ENCODE measurements at regions not wholly inside any gene's neighbourhood (a gene's known extent, or its start where the extent isn't known, plus 50 kb on each side); places are given as distances from the start of the nearest gene placed in this dataset.
A peak's percentile ranks its signal among the peaks of the same experiment; 100 is the strongest.
"Not testable (repeated sequence)": the region's sequence is repeated elsewhere in the genome, so short reads cannot be mapped to it uniquely, and the experiment has no call there.

DNA sequence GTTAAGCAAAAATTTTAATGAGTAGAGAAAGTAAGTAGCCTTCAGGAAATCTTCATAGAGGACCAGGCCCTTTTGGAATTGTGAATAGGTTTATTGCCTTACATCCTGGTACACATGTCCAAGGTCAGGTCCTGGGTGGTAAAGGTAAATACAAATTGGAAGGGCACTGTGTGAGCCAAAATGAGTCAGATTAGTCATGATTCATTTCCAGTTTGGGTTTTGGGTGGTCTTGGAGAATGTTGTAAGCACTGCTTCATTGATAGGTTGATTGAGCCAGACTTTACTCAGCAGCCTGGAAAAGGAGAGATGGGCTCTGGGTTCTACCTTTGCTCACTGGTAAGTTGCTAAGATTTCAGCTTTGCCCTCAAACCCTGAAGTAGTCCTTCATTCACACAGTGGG, 82.5 kb upstream of the ZNF169 start:
- H3K27me3 ChIP-seq (ENCODE audit: control insufficient read depth, insufficient read depth, low read length): no peaks in the 10 kb centered on the region
- peak overlapping the region in 2 of 3 donors; percentile 18 to 71 for H3K27ac Mint-ChIP-seq
- H3K4me1 Mint-ChIP-seq: peaks cover 41 to 88% (median 69%) of the 10 kb centered on the region in 4 donors
- ATAC-seq (ENCODE audit: low read depth in 2 of 2) (no peak), DNase-seq (no peak)
- H3K27ac ChIP-seq (ENCODE audit: insufficient read depth, low read length, poor library complexity, severe bottlenecking): peak overlapping the region; percentile 56
- no peak overlapping the region for H3K4me3 Mint-ChIP-seq
- H3K4me3 ChIP-seq (ENCODE audit: low read depth, low read length): no peak overlapping the region
- H3K9me3 Mint-ChIP-seq: no peaks in the 10 kb centered on the region
- no peaks in the 10 kb centered on the region for H3K27me3 Mint-ChIP-seq
- peaks cover 31% of the 10 kb centered on the region for H3K36me3 ChIP-seq (ENCODE audit: control insufficient read depth, insufficient read depth, low read length)
- H3K36me3 Mint-ChIP-seq: peaks cover 16% of the 10 kb centered on the region
- H3K4me1 ChIP-seq (ENCODE audit: control insufficient read depth, insufficient read depth, low read length, poor library complexity, severe bottlenecking): peaks cover 70% of the 10 kb centered on the region
- no peaks in the 10 kb centered on the region for H3K9me3 ChIP-seq (ENCODE audit: control insufficient read depth in 2 of 2, low read length in 2 of 2)

DNA sequence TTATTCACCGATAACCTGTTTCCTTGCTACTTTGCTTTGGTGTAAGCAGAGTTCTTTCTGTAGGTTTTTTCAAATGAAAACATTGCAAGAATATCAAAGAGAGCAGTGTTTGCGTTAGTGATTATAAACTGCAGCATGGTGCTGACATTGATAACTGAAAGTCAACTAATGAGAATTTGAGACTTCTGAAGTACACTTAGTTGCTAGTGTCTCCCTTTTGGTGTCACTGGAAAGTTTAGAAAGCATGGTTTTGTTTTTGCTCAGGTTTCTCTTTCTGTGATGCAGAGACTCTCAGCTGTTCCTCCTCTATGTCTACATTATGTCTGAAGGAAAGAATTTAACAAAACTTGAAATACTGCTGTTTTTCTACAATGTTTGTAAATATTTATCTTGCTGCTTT, 80.2 kb upstream of the ZNF169 start:
- peak overlapping the region; percentile 56 for H3K27ac ChIP-seq (ENCODE audit: insufficient read depth, low read length, poor library complexity, severe bottlenecking)
- Mint-ChIP-seq H3K36me3 (peaks cover 18% of the 10 kb centered on the region), H3K4me1 (peaks cover 26 to 75% (median 60%) of the 10 kb centered on the region in 4 donors), H3K4me3 (no peak overlapping the region), H3K9me3 (peaks cover 0 to 1% (median 0%) of the 10 kb centered on the region in 7 donors), H3K27ac (peak overlapping the region in 2 of 3 donors; percentile 39 to 75), H3K27me3 (no peaks in the 10 kb centered on the region)
- ATAC-seq (ENCODE audit: low read depth in 2 of 2) (no peak), DNase-seq (peak in 1 of 3 donors; percentile 28)
- peaks cover 32% of the 10 kb centered on the region for H3K36me3 ChIP-seq (ENCODE audit: control insufficient read depth, insufficient read depth, low read length)
- no peaks in the 10 kb centered on the region for H3K9me3 ChIP-seq (ENCODE audit: control insufficient read depth in 2 of 2, low read length in 2 of 2)
- peaks cover 48% of the 10 kb centered on the region for H3K4me1 ChIP-seq (ENCODE audit: control insufficient read depth, insufficient read depth, low read length, poor library complexity, severe bottlenecking)
- peak overlapping the region; percentile 41 for H3K4me3 ChIP-seq (ENCODE audit: low read depth, low read length)
- no peaks in the 10 kb centered on the region for H3K27me3 ChIP-seq (ENCODE audit: control insufficient read depth, insufficient read depth, low read length)

- Mint-ChIP-seq H3K27ac (peak overlapping the region in 2 of 3 donors; percentile 8 to 34), H3K4me1 (peaks cover 13 to 49% (median 40%) of the 10 kb centered on the region in 4 donors), H3K4me3 (no peak overlapping the region), H3K27me3 (no peaks in the 10 kb centered on the region), H3K36me3 (peaks cover 8% of the 10 kb centered on the region), H3K9me3 (peaks cover 0 to 1% (median 0%) of the 10 kb centered on the region in 7 donors)
- Histone ChIP-seq H3K27ac (ENCODE audit: insufficient read depth, low read length, poor library complexity, severe bottlenecking) (no peak overlapping the region), H3K9me3 (ENCODE audit: control insufficient read depth in 2 of 2, low read length in 2 of 2) (no peaks in the 10 kb centered on the region), H3K4me1 (ENCODE audit: control insufficient read depth, insufficient read depth, low read length, poor library complexity, severe bottlenecking) (peaks cover 24% of the 10 kb centered on the region), H3K36me3 (ENCODE audit: control insufficient read depth, insufficient read depth, low read length) (peaks cover 17% of the 10 kb centered on the region), H3K27me3 (ENCODE audit: control insufficient read depth, insufficient read depth, low read length) (no peaks in the 10 kb centered on the region), H3K4me3 (ENCODE audit: low read depth, low read length) (no peak overlapping the region)
- DNase-seq (no peak), ATAC-seq (ENCODE audit: low read depth in 2 of 2) (no peak)
Observed at GRCh38 chr9:94181408-94182181, 77.5 kb upstream of the ZNF169 start.

DNA sequence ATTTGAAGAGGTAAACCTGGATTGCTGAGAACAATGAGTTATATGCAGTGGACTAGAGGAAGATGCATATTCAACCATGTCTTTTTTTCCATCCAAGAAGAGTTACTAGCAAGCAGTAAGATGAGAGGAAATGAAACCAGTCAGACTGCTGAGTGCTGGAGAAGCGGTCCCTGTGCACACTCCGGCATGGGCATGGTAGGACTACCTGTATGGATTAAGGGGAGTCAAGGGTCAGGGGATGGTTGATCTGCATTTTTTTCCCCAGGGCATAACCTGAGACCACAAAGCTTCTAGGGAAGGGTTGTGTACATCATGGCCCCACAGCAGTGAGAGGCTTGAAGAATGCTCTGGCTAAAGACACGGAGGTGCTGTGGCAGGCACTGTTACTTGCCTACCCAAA, 76.6 kb upstream of the ZNF169 start:
- peaks cover 5% of the 10 kb centered on the region for H3K36me3 Mint-ChIP-seq
- DNase-seq (no peak), ATAC-seq (ENCODE audit: low read depth in 2 of 2) (no peak)
- H3K4me1 ChIP-seq (ENCODE audit: control insufficient read depth, insufficient read depth, low read length, poor library complexity, severe bottlenecking): peaks cover 17% of the 10 kb centered on the region
- no peaks in the 10 kb centered on the region for H3K27me3 ChIP-seq (ENCODE audit: control insufficient read depth, insufficient read depth, low read length)
- no peaks in the 10 kb centered on the region for H3K9me3 ChIP-seq (ENCODE audit: control insufficient read depth in 2 of 2, low read length in 2 of 2)
- peak overlapping the region in 2 of 3 donors; percentile 8 to 34 for H3K27ac Mint-ChIP-seq
- H3K4me3 Mint-ChIP-seq: peak overlapping the region in 1 of 4 donors; percentile 23
- peaks cover 8% of the 10 kb centered on the region for H3K36me3 ChIP-seq (ENCODE audit: control insufficient read depth, insufficient read depth, low read length)
- H3K9me3 Mint-ChIP-seq: peaks cover 0 to 1% (median 0%) of the 10 kb centered on the region in 7 donors
- no peak overlapping the region for H3K4me3 ChIP-seq (ENCODE audit: low read depth, low read length)
- no peak overlapping the region for H3K27ac ChIP-seq (ENCODE audit: insufficient read depth, low read length, poor library complexity, severe bottlenecking)
- H3K4me1 Mint-ChIP-seq: peaks cover 21 to 45% (median 34%) of the 10 kb centered on the region in 4 donors
- H3K27me3 Mint-ChIP-seq: no peaks in the 10 kb centered on the region

DNA sequence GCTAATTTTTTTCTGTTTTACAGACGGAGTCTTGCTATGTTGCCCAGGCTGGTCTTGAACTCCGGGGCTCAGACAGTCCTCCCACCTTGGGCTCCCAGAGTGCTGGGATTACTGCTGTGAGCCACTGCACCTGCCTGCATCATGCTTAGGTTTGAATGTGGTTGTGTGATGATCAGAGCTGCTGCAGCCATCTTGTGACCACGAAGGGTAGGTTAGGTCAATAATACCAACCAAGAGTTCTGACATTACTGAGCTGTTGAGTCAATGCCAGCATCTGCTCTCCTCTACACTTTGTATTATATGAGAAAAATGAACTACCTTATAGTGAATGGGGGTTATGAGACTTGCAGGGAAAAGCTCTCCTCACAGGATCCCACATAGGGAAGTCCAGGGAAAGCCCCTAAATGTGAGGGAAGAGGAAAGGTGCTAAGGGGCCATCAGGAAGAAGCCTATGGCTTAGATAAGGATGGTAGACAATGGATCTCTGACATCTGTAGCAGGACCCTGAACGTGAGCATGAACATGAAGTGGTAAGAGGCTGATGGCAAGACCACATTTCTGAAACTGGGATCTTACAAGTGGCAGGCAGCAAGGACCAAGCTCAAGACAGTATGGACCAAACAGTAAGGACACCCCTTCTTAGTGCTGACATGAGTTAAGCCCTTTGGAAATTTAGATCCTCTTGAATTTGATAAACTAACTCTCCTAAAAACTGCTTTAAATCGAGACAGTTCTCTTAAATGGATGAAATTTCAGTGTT, 75.7 kb upstream of the ZNF169 start:
- H3K27me3 ChIP-seq (ENCODE audit: control insufficient read depth, insufficient read depth, low read length): no peaks in the 10 kb centered on the region
- peaks cover 9% of the 10 kb centered on the region for H3K4me1 ChIP-seq (ENCODE audit: control insufficient read depth, insufficient read depth, low read length, poor library complexity, severe bottlenecking)
- peak overlapping the region in 1 of 3 donors; percentile 57 for H3K27ac Mint-ChIP-seq
- H3K4me3 ChIP-seq (ENCODE audit: low read depth, low read length): no peak overlapping the region
- H3K9me3 ChIP-seq (ENCODE audit: control insufficient read depth in 2 of 2, low read length in 2 of 2): no peaks in the 10 kb centered on the region
- peaks cover 0 to 2% (median 0%) of the 10 kb centered on the region in 7 donors for H3K9me3 Mint-ChIP-seq
- H3K27me3 Mint-ChIP-seq: no peaks in the 10 kb centered on the region
- no peak overlapping the region for H3K27ac ChIP-seq (ENCODE audit: insufficient read depth, low read length, poor library complexity, severe bottlenecking)
- peaks cover 7% of the 10 kb centered on the region for H3K36me3 ChIP-seq (ENCODE audit: control insufficient read depth, insufficient read depth, low read length)
- DNase-seq: no peak
- H3K4me1 Mint-ChIP-seq: peaks cover 21 to 37% (median 30%) of the 10 kb centered on the region in 4 donors
- H3K36me3 Mint-ChIP-seq: peaks cover 5% of the 10 kb centered on the region
- H3K4me3 Mint-ChIP-seq: no peak overlapping the region
- no peak for ATAC-seq (ENCODE audit: low read depth in 2 of 2)

DNA sequence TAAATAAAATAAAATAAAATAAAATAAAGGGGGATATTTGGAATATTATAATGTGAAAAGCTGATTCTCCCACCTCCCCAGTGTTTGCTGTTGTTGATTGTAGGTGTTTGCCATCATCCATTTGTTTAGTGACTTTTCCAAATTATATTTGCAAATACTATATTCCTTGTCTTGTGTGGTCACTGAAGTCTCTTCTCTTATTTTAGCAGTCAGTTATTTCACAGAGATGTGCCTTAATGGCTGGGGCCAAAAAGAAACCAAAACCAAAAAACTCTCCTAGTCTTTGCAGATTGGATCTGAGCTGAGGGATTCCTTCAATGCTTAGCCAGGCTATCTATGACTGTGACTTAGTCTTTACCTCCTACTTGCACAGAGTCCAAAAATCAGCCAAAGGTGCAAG, 70.9 kb upstream of the ZNF169 start:
- DNase-seq (no peak), ATAC-seq (ENCODE audit: low read depth in 2 of 2) (no peak)
- H3K27me3 ChIP-seq (ENCODE audit: control insufficient read depth, insufficient read depth, low read length): no peaks in the 10 kb centered on the region
- H3K27me3 Mint-ChIP-seq: no peaks in the 10 kb centered on the region
- H3K9me3 ChIP-seq (ENCODE audit: control insufficient read depth in 2 of 2, low read length in 2 of 2): peaks cover 2 to 5% of the 10 kb centered on the region in 2 experiments
- no peak overlapping the region for H3K4me3 ChIP-seq (ENCODE audit: low read depth, low read length)
- H3K36me3 ChIP-seq (ENCODE audit: control insufficient read depth, insufficient read depth, low read length): peaks cover 3% of the 10 kb centered on the region
- no peak overlapping the region for H3K27ac ChIP-seq (ENCODE audit: insufficient read depth, low read length, poor library complexity, severe bottlenecking)
- peaks cover 14% of the 10 kb centered on the region for H3K36me3 Mint-ChIP-seq
- peaks cover 6 to 18% (median 9%) of the 10 kb centered on the region in 4 donors for H3K4me1 Mint-ChIP-seq
- H3K27ac Mint-ChIP-seq: peak overlapping the region in 1 of 3 donors; percentile 47
- no peaks in the 10 kb centered on the region for H3K4me1 ChIP-seq (ENCODE audit: control insufficient read depth, insufficient read depth, low read length, poor library complexity, severe bottlenecking)
- H3K4me3 Mint-ChIP-seq: no peak overlapping the region
- H3K9me3 Mint-ChIP-seq: peaks cover 0 to 7% (median 5%) of the 10 kb centered on the region in 7 donors

DNA sequence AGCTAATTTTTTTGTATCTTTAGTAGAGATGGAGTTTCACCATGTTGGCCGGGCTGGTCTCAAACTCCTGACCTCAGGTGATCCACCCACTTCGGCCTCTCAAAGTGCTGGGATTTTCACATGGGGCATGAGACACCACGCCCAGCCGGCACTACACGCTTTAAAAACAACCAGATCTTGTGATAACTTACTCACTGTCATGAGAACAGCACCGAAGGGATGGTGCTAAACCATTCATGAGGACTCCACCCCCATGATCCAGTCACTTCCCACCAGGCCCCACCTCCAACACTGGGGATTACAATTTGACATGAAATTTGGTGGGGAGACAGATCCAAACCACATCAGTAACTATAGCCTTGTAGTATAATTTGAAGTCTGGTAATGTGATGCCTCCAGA, 67.4 kb upstream of the ZNF169 start:
- not testable (repeated sequence) for ATAC-seq (ENCODE audit: low read depth in 2 of 2); DNase-seq; H3K4me1 Mint-ChIP-seq; H3K4me3 Mint-ChIP-seq; H3K27ac Mint-ChIP-seq; H3K36me3 ChIP-seq (ENCODE audit: control insufficient read depth, insufficient read depth, low read length); H3K27me3 ChIP-seq (ENCODE audit: control insufficient read depth, insufficient read depth, low read length); H3K27ac ChIP-seq (ENCODE audit: insufficient read depth, low read length, poor library complexity, severe bottlenecking); H3K4me3 ChIP-seq (ENCODE audit: low read depth, low read length); H3K27me3 Mint-ChIP-seq; H3K4me1 ChIP-seq (ENCODE audit: control insufficient read depth, insufficient read depth, low read length, poor library complexity, severe bottlenecking)
- Mint-ChIP-seq H3K36me3 (peaks cover 29% of the 10 kb centered on the region), H3K9me3 (peaks cover 0 to 30% (median 11%) of the 10 kb centered on the region in 7 donors)
- peaks cover 14 to 24% of the 10 kb centered on the region in 2 experiments for H3K9me3 ChIP-seq (ENCODE audit: control insufficient read depth in 2 of 2, low read length in 2 of 2)

Data from CD4-positive, CD25-positive, alpha-beta regulatory T cell (primary cell).